ENCODE measurements at regions not wholly inside any gene's neighbourhood (a gene's known extent, or its start where the extent isn't known, plus 50 kb on each side); places are given as distances from the start of the nearest gene placed in this dataset.

- Histone ChIP-seq H3K36me3 (ENCODE audit: insufficient read depth, low read length) (no peaks in the 10 kb centered on the region), H3K9me3 (ENCODE audit: low read length) (no peaks in the 10 kb centered on the region), H3K27me3 (ENCODE audit: insufficient read depth, low read length) (no peaks in the 10 kb centered on the region), H3K4me3 (ENCODE audit: low read length) (no peak overlapping the region), H3K4me1 (ENCODE audit: insufficient read depth, low read length) (no peaks in the 10 kb centered on the region), H2AFZ (ENCODE audit: low read depth, low read length) (no peak overlapping the region)
Observed at GRCh38 chr5:113776832-113777525, 263.5 kb downstream of the YTHDC2 start.

GRCh38 chr5:113778147-113778546, 264.7 kb downstream of the YTHDC2 start:
- Histone ChIP-seq H3K9me3 (ENCODE audit: low read length) (no peaks in the 10 kb centered on the region), H3K36me3 (ENCODE audit: insufficient read depth, low read length) (no peaks in the 10 kb centered on the region), H3K4me1 (ENCODE audit: insufficient read depth, low read length) (no peaks in the 10 kb centered on the region), H3K4me3 (ENCODE audit: low read length) (no peak overlapping the region), H2AFZ (ENCODE audit: low read depth, low read length) (no peak overlapping the region), H3K27me3 (ENCODE audit: insufficient read depth, low read length) (no peaks in the 10 kb centered on the region)

- Histone ChIP-seq H3K9me3 (ENCODE audit: low read length) (no peaks in the 10 kb centered on the region), H2AFZ (ENCODE audit: low read depth, low read length) (no peak overlapping the region), H3K4me1 (ENCODE audit: insufficient read depth, low read length) (no peaks in the 10 kb centered on the region), H3K4me3 (ENCODE audit: low read length) (no peak overlapping the region), H3K27me3 (ENCODE audit: insufficient read depth, low read length) (no peaks in the 10 kb centered on the region), H3K36me3 (ENCODE audit: insufficient read depth, low read length) (no peaks in the 10 kb centered on the region)
Observed at GRCh38 chr5:113788141-113788655, 274.7 kb downstream of the YTHDC2 start.

- Histone ChIP-seq H3K9me3 (ENCODE audit: low read length) (no peaks in the 10 kb centered on the region), H3K27me3 (ENCODE audit: insufficient read depth, low read length) (no peaks in the 10 kb centered on the region), H3K4me3 (ENCODE audit: low read length) (no peak overlapping the region), H3K36me3 (ENCODE audit: insufficient read depth, low read length) (no peaks in the 10 kb centered on the region), H3K4me1 (ENCODE audit: insufficient read depth, low read length) (no peaks in the 10 kb centered on the region), H2AFZ (ENCODE audit: low read depth, low read length) (no peak overlapping the region)
Observed at GRCh38 chr5:113789769-113790168, 276.3 kb downstream of the YTHDC2 start.

GRCh38 chr5:113792806-113793205, 279.3 kb downstream of the YTHDC2 start:
- H3K4me3 ChIP-seq (ENCODE audit: low read length), result no peak overlapping the region

GRCh38 chr5:113794981-113795380, 281.5 kb downstream of the YTHDC2 start:
- Histone ChIP-seq H2AFZ (ENCODE audit: low read depth, low read length) (no peak overlapping the region), H3K36me3 (ENCODE audit: insufficient read depth, low read length) (no peaks in the 10 kb centered on the region), H3K9me3 (ENCODE audit: low read length) (no peaks in the 10 kb centered on the region), H3K4me1 (ENCODE audit: insufficient read depth, low read length) (no peaks in the 10 kb centered on the region), H3K4me3 (ENCODE audit: low read length) (no peak overlapping the region), H3K27me3 (ENCODE audit: insufficient read depth, low read length) (no peaks in the 10 kb centered on the region)

More at GRCh38 chr5:113792806-113793205, 279.3 kb downstream of the YTHDC2 start:
- H3K9me3 ChIP-seq (ENCODE audit: low read length), result no peaks in the 10 kb centered on the region
- no peaks in the 10 kb centered on the region for H3K4me1 ChIP-seq (ENCODE audit: insufficient read depth, low read length)
- H3K27me3 ChIP-seq (ENCODE audit: insufficient read depth, low read length), result no peaks in the 10 kb centered on the region
- H2AFZ ChIP-seq (ENCODE audit: low read depth, low read length), result no peak overlapping the region
- H3K36me3 ChIP-seq (ENCODE audit: insufficient read depth, low read length), result no peaks in the 10 kb centered on the region

- Histone ChIP-seq H3K9me3 (ENCODE audit: low read length) (no peaks in the 10 kb centered on the region), H3K36me3 (ENCODE audit: insufficient read depth, low read length) (no peaks in the 10 kb centered on the region), H3K27me3 (ENCODE audit: insufficient read depth, low read length) (no peaks in the 10 kb centered on the region), H2AFZ (ENCODE audit: low read depth, low read length) (no peak overlapping the region), H3K4me1 (ENCODE audit: insufficient read depth, low read length) (no peaks in the 10 kb centered on the region), H3K4me3 (ENCODE audit: low read length) (no peak overlapping the region)
Observed at GRCh38 chr5:113800686-113801085, 287.2 kb downstream of the YTHDC2 start.

- no peaks in the 10 kb centered on the region for H3K36me3 ChIP-seq (ENCODE audit: insufficient read depth, low read length)
- H2AFZ ChIP-seq (ENCODE audit: low read depth, low read length), result no peak overlapping the region
- no peaks in the 10 kb centered on the region for H3K27me3 ChIP-seq (ENCODE audit: insufficient read depth, low read length)
- peaks cover 8% of the 10 kb centered on the region for H3K4me1 ChIP-seq (ENCODE audit: insufficient read depth, low read length)
- H3K4me3 ChIP-seq (ENCODE audit: low read length), result no peak overlapping the region
- no peaks in the 10 kb centered on the region for H3K9me3 ChIP-seq (ENCODE audit: low read length)
Observed at GRCh38 chr5:113804264-113804663, 290.8 kb downstream of the YTHDC2 start.

- H2AFZ ChIP-seq (ENCODE audit: low read depth, low read length), result no peak overlapping the region
- H3K27me3 ChIP-seq (ENCODE audit: insufficient read depth, low read length), result no peaks in the 10 kb centered on the region
- H3K9me3 ChIP-seq (ENCODE audit: low read length), result no peaks in the 10 kb centered on the region
- no peak overlapping the region for H3K4me3 ChIP-seq (ENCODE audit: low read length)
- no peaks in the 10 kb centered on the region for H3K36me3 ChIP-seq (ENCODE audit: insufficient read depth, low read length)
- peaks cover 8% of the 10 kb centered on the region for H3K4me1 ChIP-seq (ENCODE audit: insufficient read depth, low read length)
Observed at GRCh38 chr5:113804943-113805342, 291.4 kb downstream of the YTHDC2 start.

- Histone ChIP-seq H3K27me3 (ENCODE audit: insufficient read depth, low read length) (no peaks in the 10 kb centered on the region), H3K4me1 (ENCODE audit: insufficient read depth, low read length) (peaks cover 8% of the 10 kb centered on the region), H3K9me3 (ENCODE audit: low read length) (no peaks in the 10 kb centered on the region), H3K4me3 (ENCODE audit: low read length) (no peak overlapping the region), H3K36me3 (ENCODE audit: insufficient read depth, low read length) (no peaks in the 10 kb centered on the region), H2AFZ (ENCODE audit: low read depth, low read length) (no peak overlapping the region)
Observed at GRCh38 chr5:113806250-113806649, 292.8 kb downstream of the YTHDC2 start.

GRCh38 chr5:113806904-113807303, 293.4 kb downstream of the YTHDC2 start:
- Histone ChIP-seq H3K9me3 (ENCODE audit: low read length) (no peaks in the 10 kb centered on the region), H3K4me3 (ENCODE audit: low read length) (no peak overlapping the region), H2AFZ (ENCODE audit: low read depth, low read length) (no peak overlapping the region), H3K36me3 (ENCODE audit: insufficient read depth, low read length) (no peaks in the 10 kb centered on the region), H3K4me1 (ENCODE audit: insufficient read depth, low read length) (peaks cover 8% of the 10 kb centered on the region), H3K27me3 (ENCODE audit: insufficient read depth, low read length) (no peaks in the 10 kb centered on the region)

- H3K4me1 ChIP-seq (ENCODE audit: insufficient read depth, low read length), result peaks cover 8% of the 10 kb centered on the region
- H3K36me3 ChIP-seq (ENCODE audit: insufficient read depth, low read length), result no peaks in the 10 kb centered on the region
- H3K9me3 ChIP-seq (ENCODE audit: low read length), result no peaks in the 10 kb centered on the region
- H3K4me3 ChIP-seq (ENCODE audit: low read length), result no peak overlapping the region
- no peaks in the 10 kb centered on the region for H3K27me3 ChIP-seq (ENCODE audit: insufficient read depth, low read length)
- H2AFZ ChIP-seq (ENCODE audit: low read depth, low read length), result no peak overlapping the region
Observed at GRCh38 chr5:113807427-113807991, 294.0 kb downstream of the YTHDC2 start.

GRCh38 chr5:113808956-113809355, 295.5 kb downstream of the YTHDC2 start:
- no peaks in the 10 kb centered on the region for H3K36me3 ChIP-seq (ENCODE audit: insufficient read depth, low read length)
- H2AFZ ChIP-seq (ENCODE audit: low read depth, low read length), result no peak overlapping the region
- peaks cover 8% of the 10 kb centered on the region for H3K4me1 ChIP-seq (ENCODE audit: insufficient read depth, low read length)
- no peaks in the 10 kb centered on the region for H3K27me3 ChIP-seq (ENCODE audit: insufficient read depth, low read length)
- H3K9me3 ChIP-seq (ENCODE audit: low read length), result no peaks in the 10 kb centered on the region
- H3K4me3 ChIP-seq (ENCODE audit: low read length), result no peak overlapping the region

Data from neuron (in vitro differentiated cells).